BE2C (cell line): ENCODE measurements at regions not wholly inside any gene's neighbourhood (a gene's known extent, or its start where the extent isn't known, plus 50 kb on each side); places are given as distances from the start of the nearest gene placed in this dataset.

Source experiments
- DNase-seq: peaks from one replicate; pipeline ENCODE4 v3.0.0-alpha.2; 2020
- H3K27me3 ChIP-seq: fragments of 250-450 bp; sonication (Bioruptor Pico); 2 replicates; pipeline ENCODE4 v1.5.1; 2020; ENCODE audit warnings: mild to moderate bottlenecking
- H3K36me3 ChIP-seq: fragments of 250-450 bp; sonication (Bioruptor Pico); 2 replicates; pipeline ENCODE4 v1.5.1; 2020; ENCODE audit warnings: mild to moderate bottlenecking
- H3K4me1 ChIP-seq: fragments of 250-450 bp; sonication (Bioruptor Pico); 2 replicates; pipeline ENCODE4 v1.5.1; 2020
- H3K4me3 ChIP-seq: 2 replicates; pipeline ENCODE4 v1.5.1; 2011; ENCODE audit warnings: low read depth, low read length
- H3K9me3 ChIP-seq: fragments of 250-450 bp; sonication (Bioruptor Pico); 2 replicates; pipeline ENCODE4 v1.5.1; 2020
- TF ChIP-seq, protein P1 (sequence below): IDR thresholded peaks from 2 replicates; pipeline ENCODE4 v1.5.1; 2012; ENCODE audit warnings: mild to moderate bottlenecking, low read depth, low read length

DNA sequence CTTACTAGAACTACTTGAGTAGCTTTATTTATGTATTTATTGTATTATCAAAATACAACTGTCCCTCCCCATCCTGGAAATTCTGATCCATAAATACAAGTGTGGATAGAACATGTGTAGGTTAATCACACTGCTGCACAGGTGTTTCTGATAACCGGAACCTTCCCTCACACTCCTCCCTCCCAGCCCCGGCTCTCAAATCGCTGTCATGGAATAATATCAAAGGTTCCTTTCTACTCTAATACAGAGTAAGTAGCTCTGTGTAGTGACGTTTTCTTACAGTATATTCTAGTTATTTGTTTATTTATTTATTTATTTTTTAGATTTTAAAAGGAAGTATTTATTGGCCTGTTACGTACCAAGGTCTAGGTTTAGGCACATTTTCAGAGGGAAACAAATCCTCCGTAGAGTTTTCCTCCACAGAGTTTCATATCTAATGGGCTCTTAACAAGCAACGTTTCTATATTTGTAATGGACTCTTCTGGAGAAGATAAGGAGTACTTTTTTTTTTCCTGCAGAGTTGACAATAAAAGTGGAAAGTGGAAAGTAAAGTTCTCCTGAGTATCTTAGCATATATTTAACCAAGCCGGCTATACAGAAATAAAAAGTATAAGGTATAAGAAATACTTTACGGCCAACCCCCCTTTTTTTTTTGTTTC lies 129.0 kb upstream of the CARD18 start:
- DNase-seq: no peak
- no peaks in the 10 kb centered on the region for H3K27me3 ChIP-seq
- H3K4me3 ChIP-seq: no peak overlapping the region
- no peaks in the 10 kb centered on the region for H3K9me3 ChIP-seq
- no peaks in the 10 kb centered on the region for H3K36me3 ChIP-seq
- 0 out of 2 replicates have a peak, but pooled peaks cover 4% of the 10 kb centered on the region for H3K4me1 ChIP-seq
- TF ChIP-seq, protein P1, sequence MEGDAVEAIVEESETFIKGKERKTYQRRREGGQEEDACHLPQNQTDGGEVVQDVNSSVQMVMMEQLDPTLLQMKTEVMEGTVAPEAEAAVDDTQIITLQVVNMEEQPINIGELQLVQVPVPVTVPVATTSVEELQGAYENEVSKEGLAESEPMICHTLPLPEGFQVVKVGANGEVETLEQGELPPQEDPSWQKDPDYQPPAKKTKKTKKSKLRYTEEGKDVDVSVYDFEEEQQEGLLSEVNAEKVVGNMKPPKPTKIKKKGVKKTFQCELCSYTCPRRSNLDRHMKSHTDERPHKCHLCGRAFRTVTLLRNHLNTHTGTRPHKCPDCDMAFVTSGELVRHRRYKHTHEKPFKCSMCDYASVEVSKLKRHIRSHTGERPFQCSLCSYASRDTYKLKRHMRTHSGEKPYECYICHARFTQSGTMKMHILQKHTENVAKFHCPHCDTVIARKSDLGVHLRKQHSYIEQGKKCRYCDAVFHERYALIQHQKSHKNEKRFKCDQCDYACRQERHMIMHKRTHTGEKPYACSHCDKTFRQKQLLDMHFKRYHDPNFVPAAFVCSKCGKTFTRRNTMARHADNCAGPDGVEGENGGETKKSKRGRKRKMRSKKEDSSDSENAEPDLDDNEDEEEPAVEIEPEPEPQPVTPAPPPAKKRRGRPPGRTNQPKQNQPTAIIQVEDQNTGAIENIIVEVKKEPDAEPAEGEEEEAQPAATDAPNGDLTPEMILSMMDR: no peak

DNA sequence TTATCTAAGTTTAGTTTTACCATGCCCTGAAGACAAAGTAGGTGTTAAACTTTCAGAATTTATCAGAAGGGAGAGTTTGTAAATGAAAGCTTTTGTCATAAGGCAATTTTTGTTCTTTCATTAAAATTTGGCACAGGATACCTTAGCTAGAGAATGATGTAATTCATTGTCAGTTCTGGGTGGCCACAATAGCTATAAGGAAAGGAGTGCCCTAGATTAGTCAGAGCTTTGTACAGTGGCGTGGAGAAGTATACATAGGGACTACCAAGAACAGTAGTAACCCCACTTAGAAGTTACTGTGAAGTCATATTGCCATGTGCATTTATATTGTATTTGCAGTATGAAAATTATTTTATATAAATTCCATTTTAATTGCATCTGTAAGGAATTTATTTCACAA lies 126.3 kb upstream of the CARD18 start:
- Histone ChIP-seq H3K4me1 (no peaks in the 10 kb centered on the region), H3K9me3 (no peaks in the 10 kb centered on the region), H3K27me3 (no peaks in the 10 kb centered on the region), H3K4me3 (no peak overlapping the region), H3K36me3 (no peaks in the 10 kb centered on the region)
- TF ChIP-seq, protein P1: no peak
- no peak for DNase-seq

DNA sequence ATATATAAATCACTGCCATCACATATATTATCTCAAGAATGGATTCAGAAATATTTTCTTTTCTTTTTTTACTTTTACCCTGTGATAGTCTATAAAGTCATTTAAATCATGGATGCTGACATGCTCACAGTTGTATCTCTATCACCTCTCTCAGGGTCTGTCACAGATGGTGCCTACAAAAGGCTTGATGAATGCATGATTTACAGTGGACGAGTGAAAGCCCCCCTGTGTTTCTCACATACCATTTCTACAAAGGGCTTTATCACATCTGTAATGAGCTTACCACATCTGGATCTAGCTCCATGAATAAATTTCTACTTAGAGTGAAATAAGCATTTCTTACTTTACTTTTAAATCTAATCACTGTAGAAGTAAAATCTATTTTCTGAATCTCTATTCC lies 121.4 kb upstream of the CARD18 start:
- H3K36me3 ChIP-seq: no peaks in the 10 kb centered on the region
- H3K9me3 ChIP-seq: no peaks in the 10 kb centered on the region
- TF ChIP-seq, protein P1: no peak

DNA sequence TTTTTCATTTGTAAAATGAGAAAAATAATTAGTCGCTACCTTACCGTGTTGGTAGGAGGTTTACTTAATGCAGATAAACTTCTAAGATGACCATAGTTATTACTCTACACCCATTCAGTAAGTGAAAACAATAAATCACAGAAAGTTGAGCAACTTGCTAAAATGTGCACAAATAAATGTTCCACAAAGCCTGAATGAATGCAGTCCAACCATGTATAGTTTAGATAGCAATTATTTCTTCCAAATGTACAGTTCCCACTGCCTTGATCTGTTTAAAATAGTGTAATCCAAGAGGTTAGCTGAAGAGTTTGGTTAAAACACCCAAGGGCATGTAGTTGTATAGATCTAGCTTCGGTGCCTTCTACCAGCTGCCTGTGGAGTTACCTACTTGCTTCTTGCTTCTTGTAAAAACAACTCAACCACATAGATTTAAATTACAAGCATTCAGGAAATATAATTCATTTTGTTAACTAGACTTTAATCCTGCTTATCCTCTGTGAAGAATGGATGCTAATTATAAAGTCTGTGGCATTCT lies 106.3 kb upstream of the CARD18 start:
- H3K4me1 ChIP-seq: no peaks in the 10 kb centered on the region
- TF ChIP-seq, protein P1: no peak
- H3K9me3 ChIP-seq: no peaks in the 10 kb centered on the region
- no peak overlapping the region for H3K4me3 ChIP-seq
- no peak for DNase-seq
- no peaks in the 10 kb centered on the region for H3K27me3 ChIP-seq
- no peaks in the 10 kb centered on the region for H3K36me3 ChIP-seq

More for the DNA sequence above, 121.4 kb upstream of the CARD18 start:
- no peak for DNase-seq
- H3K27me3 ChIP-seq: no peaks in the 10 kb centered on the region
- H3K4me3 ChIP-seq: no peak overlapping the region
- H3K4me1 ChIP-seq: no peaks in the 10 kb centered on the region; the same call in 1 of the 2 replicates

DNA sequence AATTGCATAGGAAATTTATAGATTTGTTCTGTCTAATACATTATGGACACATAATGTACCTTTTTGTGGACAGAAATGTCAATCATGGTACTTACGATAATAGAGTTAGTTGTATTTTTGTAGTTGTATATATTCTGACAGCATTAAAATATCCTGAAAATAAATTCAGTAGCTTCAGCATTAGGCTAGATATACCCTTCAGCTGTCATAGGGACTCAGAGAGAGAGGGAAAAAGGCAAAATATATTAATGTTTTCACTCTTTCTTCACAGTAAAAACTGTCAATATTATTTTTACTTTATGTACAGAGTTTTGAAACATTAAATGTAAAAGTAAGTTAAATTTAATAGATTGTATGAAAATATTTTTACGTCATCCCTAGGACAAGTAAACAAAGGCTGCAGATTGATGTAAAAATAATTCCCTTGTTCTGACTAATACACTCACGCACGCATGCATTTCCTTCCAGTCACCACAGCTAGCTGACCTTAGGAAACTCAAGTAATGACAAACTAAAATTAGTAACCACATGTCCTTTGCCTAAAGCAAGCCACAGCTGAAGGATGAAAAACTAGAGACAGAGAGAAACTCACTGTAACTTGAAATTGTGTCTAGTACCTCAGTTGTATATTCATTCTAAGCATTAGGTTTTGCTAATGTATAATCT lies 104.7 kb upstream of the CARD18 start:
- Histone ChIP-seq H3K9me3 (no peaks in the 10 kb centered on the region), H3K4me3 (no peak overlapping the region), H3K36me3 (no peaks in the 10 kb centered on the region), H3K27me3 (no peaks in the 10 kb centered on the region), H3K4me1 (no peaks in the 10 kb centered on the region)
- TF ChIP-seq, protein P1: no peak
- DNase-seq: no peak

- TF ChIP-seq, protein P1: no peak
- DNase-seq: no peak
- H3K27me3 ChIP-seq: no peaks in the 10 kb centered on the region
- no peaks in the 10 kb centered on the region for H3K9me3 ChIP-seq
- H3K36me3 ChIP-seq: no peaks in the 10 kb centered on the region
- H3K4me1 ChIP-seq: no peaks in the 10 kb centered on the region
- H3K4me3 ChIP-seq: no peak overlapping the region
These were observed 101.6 kb upstream of the CARD18 start for GRCh38 chr11:105241136-105241535.
